Nephron (organoid): ENCODE measurements at regions not wholly inside any gene's neighbourhood (a gene's known extent, or its start where the extent isn't known, plus 50 kb on each side); places are given as distances from the start of the nearest gene placed in this dataset.

Experiments
- H3K27ac Mint-ChIP-seq, 3 experiments: 2 replicates each; pipeline ENCODE4 v1.8.0; 2020; ENCODE audit warnings: mixed read lengths in 3 of 3, mild to moderate bottlenecking in 2 of 3, moderate library complexity in 1 of 3
- H3K27me3 Mint-ChIP-seq: 2 replicates; pipeline ENCODE4 v1.8.0; 2021; ENCODE audit warnings: low read depth, mild to moderate bottlenecking, moderate library complexity, mixed read lengths
- H3K36me3 Mint-ChIP-seq: 2 replicates; pipeline ENCODE4 v1.8.0; 2020; ENCODE audit warnings: low read depth, mixed read lengths
- H3K4me1 Mint-ChIP-seq: 2 replicates; pipeline ENCODE4 v1.8.0; 2020; ENCODE audit warnings: mixed read lengths
- H3K4me3 Mint-ChIP-seq, 3 experiments: 2 replicates each; pipeline ENCODE4 v1.8.0; 2020; ENCODE audit warnings: mild to moderate bottlenecking in 3 of 3, mixed read lengths in 3 of 3, moderate library complexity in 2 of 3
- H3K9me3 Mint-ChIP-seq: 2 replicates; pipeline ENCODE4 v1.8.0; 2020; ENCODE audit warnings: mixed read lengths
- CTCF ChIP-seq, 3 experiments: fragments of 200-600 bp; sonication (generic); IDR thresholded peaks; one replicate each; pipeline ENCODE4 v1.5.0; 2021; ENCODE audit warnings: antibody characterized with exemption in 3 of 3; ENCODE audit not compliant: unreplicated experiment in 3 of 3

- no peak for TF ChIP-seq CTCF (IDR thresholded peaks at IDR 0.05; ENCODE audit: unreplicated experiment in 3 of 3)
- no peaks in the 10 kb centered on the region for H3K27me3 Mint-ChIP-seq
- H3K4me1 Mint-ChIP-seq = no peaks in the 10 kb centered on the region
- no peaks in the 10 kb centered on the region for H3K36me3 Mint-ChIP-seq
- peaks cover 2% of the 10 kb centered on the region for H3K9me3 Mint-ChIP-seq
- no peak overlapping the region for H3K27ac Mint-ChIP-seq
- no peak overlapping the region for H3K4me3 Mint-ChIP-seq
Observed at GRCh38 chr10:57513637-57514036, 754.1 kb downstream of the IPMK start.

GRCh38 chr10:57507788-57508187 is 759.9 kb downstream of the IPMK start:
- no peak for TF ChIP-seq CTCF (IDR thresholded peaks at IDR 0.05; ENCODE audit: unreplicated experiment in 3 of 3)
- Mint-ChIP-seq H3K4me3 (no peak overlapping the region), H3K27ac (no peak overlapping the region), H3K9me3 (no peaks in the 10 kb centered on the region), H3K27me3 (no peaks in the 10 kb centered on the region), H3K4me1 (no peaks in the 10 kb centered on the region), H3K36me3 (no peaks in the 10 kb centered on the region)

- H3K36me3 Mint-ChIP-seq = no peaks in the 10 kb centered on the region
- H3K27ac Mint-ChIP-seq = no peak overlapping the region
- H3K4me3 Mint-ChIP-seq = no peak overlapping the region
- H3K4me1 Mint-ChIP-seq = no peaks in the 10 kb centered on the region
- no peaks in the 10 kb centered on the region for H3K9me3 Mint-ChIP-seq
- TF ChIP-seq CTCF (IDR thresholded peaks at IDR 0.05; ENCODE audit: unreplicated experiment in 3 of 3) = no peak
- no peaks in the 10 kb centered on the region for H3K27me3 Mint-ChIP-seq
Observed at GRCh38 chr10:57506414-57507094, 761.1 kb downstream of the IPMK start.

GRCh38 chr10:57494486-57494885 is 773.2 kb downstream of the IPMK start:
- Mint-ChIP-seq H3K27me3 (no peaks in the 10 kb centered on the region), H3K4me3 (no peak overlapping the region), H3K9me3 (peaks cover 2% of the 10 kb centered on the region), H3K36me3 (no peaks in the 10 kb centered on the region), H3K4me1 (no peaks in the 10 kb centered on the region), H3K27ac (no peak overlapping the region)
- no peak for TF ChIP-seq CTCF (IDR thresholded peaks at IDR 0.05; ENCODE audit: unreplicated experiment in 3 of 3)

GRCh38 chr10:57482259-57482658 is 785.4 kb downstream of the IPMK start:
- Mint-ChIP-seq H3K27ac (no peak overlapping the region), H3K4me3 (no peak overlapping the region), H3K4me1 (no peaks in the 10 kb centered on the region), H3K27me3 (no peaks in the 10 kb centered on the region), H3K36me3 (no peaks in the 10 kb centered on the region), H3K9me3 (no peaks in the 10 kb centered on the region)
- no peak for TF ChIP-seq CTCF (IDR thresholded peaks at IDR 0.05; ENCODE audit: unreplicated experiment in 3 of 3)
